ENCODE measurements at regions not wholly inside any gene's neighbourhood (a gene's known extent, or its start where the extent isn't known, plus 50 kb on each side); places are given as distances from the start of the nearest gene placed in this dataset.

- DNase-seq (ENCODE audit: low read depth), result no peak
Measured at GRCh38 chr16:49024016-49024415, 257.6 kb downstream of the CBLN1 start.

- DNase-seq (ENCODE audit: low read depth), result no peak
Measured at GRCh38 chr16:49023050-49023449, 258.6 kb downstream of the CBLN1 start.

- DNase-seq (ENCODE audit: low read depth), result no peak
Measured at GRCh38 chr16:49022351-49022963, 259.2 kb downstream of the CBLN1 start.

- peak; percentile 52 for DNase-seq (ENCODE audit: low read depth)
Measured at GRCh38 chr16:49021136-49021535, 260.5 kb downstream of the CBLN1 start.

- no peak for DNase-seq (ENCODE audit: low read depth)
Measured at GRCh38 chr16:49020436-49020835, 261.2 kb downstream of the CBLN1 start.

GRCh38 chr16:49019831-49020230 is 261.8 kb downstream of the CBLN1 start:
- DNase-seq (ENCODE audit: low read depth), result no peak

- peak; percentile 32 for DNase-seq (ENCODE audit: low read depth)
Measured at GRCh38 chr16:49019081-49019633, 262.5 kb downstream of the CBLN1 start.

GRCh38 chr16:49018259-49018931 is 263.2 kb downstream of the CBLN1 start:
- DNase-seq (ENCODE audit: low read depth), result no peak

- no peak for DNase-seq (ENCODE audit: low read depth)
Measured at GRCh38 chr16:49017501-49017900, 264.1 kb downstream of the CBLN1 start.

GRCh38 chr16:49016461-49016860 is 265.2 kb downstream of the CBLN1 start:
- DNase-seq (ENCODE audit: low read depth), result no peak

- no peak for DNase-seq (ENCODE audit: low read depth)
Measured at GRCh38 chr16:49015225-49015592, 266.4 kb downstream of the CBLN1 start.

- DNase-seq (ENCODE audit: low read depth), result no peak
Measured at GRCh38 chr16:49014277-49015224, 267.1 kb downstream of the CBLN1 start.

- DNase-seq (ENCODE audit: low read depth), result no peak
Measured at GRCh38 chr16:49013727-49014080, 267.9 kb downstream of the CBLN1 start.

GRCh38 chr16:49012961-49013726 is 268.5 kb downstream of the CBLN1 start:
- no peak for DNase-seq (ENCODE audit: low read depth)

- DNase-seq (ENCODE audit: low read depth), result no peak
Measured at GRCh38 chr16:49011901-49012300, 269.7 kb downstream of the CBLN1 start.

GRCh38 chr16:49010879-49011278 is 270.8 kb downstream of the CBLN1 start:
- no peak for DNase-seq (ENCODE audit: low read depth)

- no peak for DNase-seq (ENCODE audit: low read depth)
Measured at GRCh38 chr16:49010396-49010795, 271.2 kb downstream of the CBLN1 start.

GRCh38 chr16:49009204-49009603 is 272.4 kb downstream of the CBLN1 start:
- no peak for DNase-seq (ENCODE audit: low read depth)

GRCh38 chr16:49003992-49004391 is 277.6 kb downstream of the CBLN1 start:
- DNase-seq (ENCODE audit: low read depth), result no peak

GRCh38 chr16:49003022-49003421 is 278.6 kb downstream of the CBLN1 start:
- no peak for DNase-seq (ENCODE audit: low read depth)

GRCh38 chr16:49000594-49000993 is 281.0 kb downstream of the CBLN1 start:
- no peak for DNase-seq (ENCODE audit: low read depth)

- no peak for DNase-seq (ENCODE audit: low read depth)
Measured at GRCh38 chr16:48999508-48999907, 282.1 kb downstream of the CBLN1 start.

All from forelimb muscle (tissue), 1 donor.